A549 (cell line): ENCODE measurements at regions not wholly inside any gene's neighbourhood (a gene's known extent, or its start where the extent isn't known, plus 50 kb on each side); places are given as distances from the start of the nearest gene placed in this dataset.

Source experiments
- ATAC-seq, 2 experiments: fragments of 200-7000 bp in 1 of 2; fragments of >200 bp in 1 of 2; cut with Nextera tagmentation in 1 of 2; cut with Tn5 transposase in 1 of 2; 3 replicates each; pipeline versions ENCODE4 v1.8.0 to v1.9.1; 2018 to 2020; ENCODE audit warnings: mild to moderate bottlenecking in 1 of 2, moderate library complexity in 1 of 2
- CTCF ChIA-PET: fragments of 300-600 bp; sonication (Branson Sonifier 250); formaldehyde crosslinking; extraction: SDS; loops from one replicate; lab custom pipeline; 2021; ENCODE audit warnings: antibody characterized with exemption, inconsistent platforms; lab: Yijun Ruan, JAX
- POLR2A ChIA-PET: fragments of 350-600 bp; formaldehyde crosslinking; extraction: SDS; loops from one replicate; lab custom pipeline; 2021; ENCODE audit warnings: antibody characterized with exemption, inconsistent platforms; lab: Yijun Ruan, JAX
- DNase-seq, 2 experiments: peaks; one replicate each; pipeline versions ENCODE4 v3.0.0 to v3.0.0-alpha.2; 2011 to 2016; ENCODE audit warnings: low read depth in 1 of 2, low spot score in 1 of 2
- FAIRE-seq: peaks from 2 replicates; lab custom pipeline; 2011; peaks lifted over from hg19 to GRCh38; lab: Jason Lieb, UNC
- H3K27ac ChIP-seq, 2 experiments: fragments of >200 bp; sonication (Bioruptor Twin); formaldehyde crosslinking; 3 replicates each; pipeline ENCODE4 v1.5.1; 2016 to 2017
- H3K4me1 ChIP-seq: fragments of >200 bp; sonication (Bioruptor Twin); formaldehyde crosslinking; 3 replicates; pipeline ENCODE4 v1.6.1; 2016
- H3K4me2 ChIP-seq: fragments of >200 bp; sonication (Bioruptor Twin); formaldehyde crosslinking; 3 replicates; pipeline ENCODE4 v1.6.1; 2016
- H3K4me3 ChIP-seq: fragments of >200 bp; sonication (Bioruptor Twin); formaldehyde crosslinking; 3 replicates; pipeline ENCODE4 v1.5.1; 2016
- H3K9me3 ChIP-seq: fragments of >200 bp; sonication (Bioruptor Twin); formaldehyde crosslinking; 3 replicates; pipeline ENCODE4 v1.6.1; 2016
- ATOH8 ChIP-seq: fragments of 250-450 bp; sonication (Bioruptor Pico); IDR thresholded peaks from 2 replicates; pipeline ENCODE4 v1.5.0; 2020; ENCODE audit warnings: low read depth, mild to moderate bottlenecking, moderate library complexity
- BCL3 ChIP-seq: fragments of >200 bp; sonication (Bioruptor Twin); formaldehyde crosslinking; IDR thresholded peaks from 3 replicates; pipeline ENCODE4 v1.6.1; 2016
- CHD4 ChIP-seq: fragments of 200-600 bp; sonication (generic); IDR thresholded peaks from 2 replicates; pipeline ENCODE4 v1.6.1; 2016; ENCODE audit warnings: antibody characterized with exemption, mild to moderate bottlenecking, borderline replicate concordance
- E2F6 ChIP-seq: IDR thresholded peaks from 2 replicates; pipeline ENCODE4 v1.6.1; 2012; ENCODE audit warnings: low read depth, borderline replicate concordance
- EHF ChIP-seq: fragments of 250-450 bp; sonication (Bioruptor Pico); IDR thresholded peaks from 2 replicates; pipeline ENCODE4 v1.5.0; 2020; ENCODE audit warnings: mild to moderate bottlenecking
- EHMT2 ChIP-seq: fragments of 200-600 bp; sonication (generic); IDR thresholded peaks from 2 replicates; pipeline ENCODE4 v1.6.1; 2016; ENCODE audit warnings: antibody characterized with exemption, low read depth, mild to moderate bottlenecking, moderate library complexity
- ESRRA ChIP-seq: fragments of 150-350 bp; IDR thresholded peaks from 2 replicates; pipeline ENCODE4 v1.6.1; 2014; ENCODE audit warnings: mild to moderate bottlenecking, low read length, borderline replicate concordance
- FOSB ChIP-seq: fragments of 250-450 bp; sonication (Bioruptor Pico); IDR thresholded peaks from 2 replicates; pipeline ENCODE4 v1.5.0; 2020; ENCODE audit warnings: mild to moderate bottlenecking, moderate library complexity
- FOXS1 ChIP-seq: fragments of 250-450 bp; sonication (Bioruptor Pico); IDR thresholded peaks from 2 replicates; pipeline ENCODE4 v1.5.0; 2020; ENCODE audit warnings: mild to moderate bottlenecking, moderate library complexity
- GATA3 ChIP-seq: IDR thresholded peaks from 2 replicates; pipeline ENCODE4 v1.6.1; 2012; ENCODE audit warnings: borderline replicate concordance
- HOXA7 ChIP-seq: fragments of 250-450 bp; sonication (Bioruptor Pico); IDR thresholded peaks from 2 replicates; pipeline ENCODE4 v1.5.0; 2020; ENCODE audit warnings: mild to moderate bottlenecking, moderate library complexity
- HOXB13 ChIP-seq: fragments of 250-450 bp; sonication (Bioruptor Pico); IDR thresholded peaks from 2 replicates; pipeline ENCODE4 v1.5.0; 2020; ENCODE audit warnings: low read depth, mild to moderate bottlenecking, moderate library complexity
- HOXB5 ChIP-seq: fragments of 250-450 bp; sonication (Bioruptor Pico); IDR thresholded peaks from 2 replicates; pipeline ENCODE4 v1.5.0; 2020; ENCODE audit warnings: mild to moderate bottlenecking, moderate library complexity
- MYC ChIP-seq: IDR thresholded peaks from 2 replicates; pipeline ENCODE4 v1.6.1; 2012; ENCODE audit warnings: mild to moderate bottlenecking, inconsistent platforms, low read length, improper control_type of control experiment, borderline replicate concordance
- NFE2L2 ChIP-seq: fragments of 150-350 bp; conservative IDR thresholded peaks from 2 replicates; pipeline ENCODE4 v1.6.1; 2014; ENCODE audit warnings: low read length
- NPAS2 ChIP-seq: fragments of 250-450 bp; sonication (Bioruptor Pico); IDR thresholded peaks from 2 replicates; pipeline ENCODE4 v1.8.0; 2022; ENCODE audit warnings: mild to moderate bottlenecking, moderate library complexity, borderline replicate concordance
- NR3C1 ChIP-seq: fragments of >200 bp; sonication (Bioruptor Twin); formaldehyde crosslinking; IDR thresholded peaks from 3 replicates; pipeline ENCODE4 v1.6.1; 2017
- POLR2AphosphoS2 ChIP-seq: conservative IDR thresholded peaks from 2 replicates; pipeline ENCODE4 v1.6.1; 2012; ENCODE audit warnings: low read length, improper control_type of control experiment, inconsistent platforms
- RAD21 ChIP-seq, 2 experiments: fragments of >200 bp in 1 of 2; sonication (Bioruptor Twin) in 1 of 2; formaldehyde crosslinking in 1 of 2; IDR thresholded peaks in 1 of 2; conservative IDR thresholded peaks in 1 of 2; 2 replicates in 1 of 2; 3 replicates in 1 of 2; pipeline ENCODE4 v1.6.1; 2012 to 2018; ENCODE audit warnings: inconsistent platforms in 1 of 2
- REST ChIP-seq: fragments of 200-600 bp; sonication (generic); IDR thresholded peaks from 2 replicates; pipeline ENCODE4 v1.6.1; 2016; ENCODE audit warnings: antibody characterized with exemption, mild to moderate bottlenecking, moderate library complexity
- SMC3 ChIP-seq: fragments of >200 bp; sonication (Bioruptor Twin); formaldehyde crosslinking; IDR thresholded peaks from 3 replicates; pipeline ENCODE4 v1.6.1; 2018; ENCODE audit warnings: inconsistent platforms
- WGBS: methylation state at CpG from one replicate; pipeline ENCODE4 v1.1.6; 2017; ENCODE audit errors: missing lambda C conversion rate; 5-methylcytosine and 5-hydroxymethylcytosine counted together

GRCh38 chr5:58358501-58359178, 101.2 kb downstream of the PLK2 start (continued):
- TF ChIP-seq REST (no peak), SMC3 (no peak), NPAS2 (CRISPR knock-in tag) (no peak), ATOH8 (CRISPR knock-in tag) (no peak), BCL3 (no peak), E2F6 (no peak)

GRCh38 chr5:58357799-58358500, 101.9 kb downstream of the PLK2 start:
- Histone ChIP-seq H3K4me3 (no peak overlapping the region), H3K4me2 (no peak overlapping the region), H3K27ac (no peak overlapping the region), H3K4me1 (no peaks in the 10 kb centered on the region)
- ATAC-seq (no peak), DNase-seq (no peak), FAIRE-seq (no peak)
- ChIA-PET POLR2A (no interaction called here), CTCF (interaction anchor here (1.7 kb wide), 1 partner anchor 12 kb away, joined by 4 read pairs; no protein-coding TSS in a partner anchor)
- WGBS = 84% methylated on average over 4 of the region's 4 CpGs
- TF ChIP-seq EHF = no peak
- TF ChIP-seq FOSB (CRISPR knock-in tag) = no peak
- TF ChIP-seq GATA3 = no peak
- no peak for TF ChIP-seq NFE2L2
- TF ChIP-seq MYC = no peak
- TF ChIP-seq EHMT2 = no peak
- TF ChIP-seq NR3C1 = no peak
- TF ChIP-seq HOXB5 (CRISPR knock-in tag) = no peak
- TF ChIP-seq HOXA7 (CRISPR knock-in tag) = no peak
- no peak for TF ChIP-seq ESRRA
- TF ChIP-seq HOXB13 (CRISPR knock-in tag) = no peak
- no peak for TF ChIP-seq FOXS1 (CRISPR knock-in tag)
- TF ChIP-seq RAD21 (conservative IDR thresholded peaks at IDR 0.05 in 1 of 2, IDR thresholded peaks at IDR 0.05 in 1 of 2) = no peak
- no peak for TF ChIP-seq POLR2AphosphoS2
- TF ChIP-seq CHD4 = no peak
- no peak for TF ChIP-seq E2F6
- TF ChIP-seq NPAS2 (CRISPR knock-in tag) = no peak
- TF ChIP-seq, all 56 proteins: peak for 0
- H3K9me3 ChIP-seq = no peaks in the 10 kb centered on the region
